ENCODE measurements at regions not wholly inside any gene's neighbourhood (a gene's known extent, or its start where the extent isn't known, plus 50 kb on each side); places are given as distances from the start of the nearest gene placed in this dataset.

DNA sequence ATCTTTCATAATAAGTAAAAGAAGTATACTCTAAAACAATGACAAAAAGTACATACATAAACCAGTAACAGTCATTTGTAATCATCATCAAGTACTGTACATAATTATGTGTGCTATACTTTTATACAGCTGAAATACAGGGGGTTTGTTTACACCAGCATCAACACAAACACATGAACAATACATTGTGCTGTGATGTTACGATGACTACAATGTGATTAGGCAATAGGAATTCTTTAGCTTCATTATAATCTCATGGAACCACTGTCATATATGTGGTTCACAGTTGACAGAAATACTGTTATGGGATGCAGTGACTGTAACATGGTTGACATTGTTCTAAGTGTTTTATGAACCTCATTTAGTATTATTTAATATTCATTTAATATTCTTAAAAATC, 914.4 kb upstream of the TENM4 start:
- ATAC-seq (no peak), FAIRE-seq (no peak), DNase-seq (ENCODE audit: low read depth in 1 of 2, low spot score in 1 of 2) (no peak)
- Histone ChIP-seq H3K27ac (no peak overlapping the region), H3K4me2 (no peak overlapping the region), H3K4me1 (no peaks in the 10 kb centered on the region), H3K4me3 (no peak overlapping the region), H3K9me3 (no peaks in the 10 kb centered on the region)
- ChIA-PET POLR2A (no interaction called here), CTCF (no interaction called here)
- TF ChIP-seq ESRRA (IDR thresholded peaks at IDR 0.05; ENCODE audit: borderline replicate concordance, low read length) (no peak), NR3C1 (IDR thresholded peaks at IDR 0.05) (no peak), JUNB (IDR thresholded peaks at IDR 0.05) (no peak), EHMT2 (IDR thresholded peaks at IDR 0.05; ENCODE audit: low read depth) (no peak), ZNF302 (CRISPR knock-in tag; IDR thresholded peaks at IDR 0.05) (no peak), POLR2A (IDR thresholded peaks at IDR 0.05; ENCODE audit: low read length) (no peak), TP53 (CRISPR knock-in tag; IDR thresholded peaks at IDR 0.05) (no peak)
- TF ChIP-seq, protein P1, sequence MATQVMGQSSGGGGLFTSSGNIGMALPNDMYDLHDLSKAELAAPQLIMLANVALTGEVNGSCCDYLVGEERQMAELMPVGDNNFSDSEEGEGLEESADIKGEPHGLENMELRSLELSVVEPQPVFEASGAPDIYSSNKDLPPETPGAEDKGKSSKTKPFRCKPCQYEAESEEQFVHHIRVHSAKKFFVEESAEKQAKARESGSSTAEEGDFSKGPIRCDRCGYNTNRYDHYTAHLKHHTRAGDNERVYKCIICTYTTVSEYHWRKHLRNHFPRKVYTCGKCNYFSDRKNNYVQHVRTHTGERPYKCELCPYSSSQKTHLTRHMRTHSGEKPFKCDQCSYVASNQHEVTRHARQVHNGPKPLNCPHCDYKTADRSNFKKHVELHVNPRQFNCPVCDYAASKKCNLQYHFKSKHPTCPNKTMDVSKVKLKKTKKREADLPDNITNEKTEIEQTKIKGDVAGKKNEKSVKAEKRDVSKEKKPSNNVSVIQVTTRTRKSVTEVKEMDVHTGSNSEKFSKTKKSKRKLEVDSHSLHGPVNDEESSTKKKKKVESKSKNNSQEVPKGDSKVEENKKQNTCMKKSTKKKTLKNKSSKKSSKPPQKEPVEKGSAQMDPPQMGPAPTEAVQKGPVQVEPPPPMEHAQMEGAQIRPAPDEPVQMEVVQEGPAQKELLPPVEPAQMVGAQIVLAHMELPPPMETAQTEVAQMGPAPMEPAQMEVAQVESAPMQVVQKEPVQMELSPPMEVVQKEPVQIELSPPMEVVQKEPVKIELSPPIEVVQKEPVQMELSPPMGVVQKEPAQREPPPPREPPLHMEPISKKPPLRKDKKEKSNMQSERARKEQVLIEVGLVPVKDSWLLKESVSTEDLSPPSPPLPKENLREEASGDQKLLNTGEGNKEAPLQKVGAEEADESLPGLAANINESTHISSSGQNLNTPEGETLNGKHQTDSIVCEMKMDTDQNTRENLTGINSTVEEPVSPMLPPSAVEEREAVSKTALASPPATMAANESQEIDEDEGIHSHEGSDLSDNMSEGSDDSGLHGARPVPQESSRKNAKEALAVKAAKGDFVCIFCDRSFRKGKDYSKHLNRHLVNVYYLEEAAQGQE (IDR thresholded peaks at IDR 0.05): no peak
- WGBS (ENCODE audit: missing lambda C conversion rate): 0% methylated on average over 1 of the region's 1 CpG

DNA sequence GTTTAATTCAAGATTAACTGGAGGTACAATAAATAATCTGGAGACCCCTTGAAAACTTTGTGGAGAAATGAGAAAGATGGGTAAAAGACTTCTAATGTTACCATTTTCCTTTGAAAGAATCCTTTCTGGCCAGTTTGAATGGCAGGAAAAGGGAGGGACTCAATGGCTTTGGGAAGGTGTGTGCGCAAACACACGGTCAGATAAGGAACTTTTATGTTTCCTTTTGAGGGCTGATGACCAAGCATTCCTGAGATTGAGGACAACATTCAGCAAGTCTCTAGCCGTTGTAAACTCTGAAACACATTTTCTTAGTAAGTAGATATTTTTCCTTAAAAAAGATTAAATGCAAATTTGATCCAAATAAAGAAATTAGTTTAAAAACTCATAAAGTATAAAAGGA, 909.7 kb upstream of the TENM4 start:
- TF ChIP-seq ZNF302 (CRISPR knock-in tag; IDR thresholded peaks at IDR 0.05): no peak
- TF ChIP-seq MAFK (IDR thresholded peaks at IDR 0.05; ENCODE audit: partially characterized antibody): no peak
- TF ChIP-seq RFX5 (IDR thresholded peaks at IDR 0.05): no peak
- TF ChIP-seq KDM1A (IDR thresholded peaks at IDR 0.05; ENCODE audit: low read depth): no peak
- TF ChIP-seq KDM5A (IDR thresholded peaks at IDR 0.05): no peak
- TF ChIP-seq HEYL (CRISPR knock-in tag; IDR thresholded peaks at IDR 0.05): no peak
- TF ChIP-seq NFE2L2 (conservative IDR thresholded peaks at IDR 0.05; ENCODE audit: low read length): no peak
- TF ChIP-seq JUN (IDR thresholded peaks at IDR 0.05): no peak
- no peak for TF ChIP-seq RAD21 (conservative IDR thresholded peaks at IDR 0.05 in 1 of 2, IDR thresholded peaks at IDR 0.05 in 1 of 2)
- ATAC-seq (no peak), DNase-seq (ENCODE audit: low read depth in 1 of 2, low spot score in 1 of 2) (no peak), FAIRE-seq (no peak)
- no peaks in the 10 kb centered on the region for H3K4me1 ChIP-seq
- ChIA-PET POLR2A (no interaction called here), CTCF (no interaction called here)
- no peak overlapping the region for H3K4me2 ChIP-seq
- no peak overlapping the region for H3K4me3 ChIP-seq
- no peak overlapping the region for H3K27ac ChIP-seq
- 11% methylated on average over 3 of the region's 3 CpGs for WGBS (ENCODE audit: missing lambda C conversion rate)
- no peaks in the 10 kb centered on the region for H3K9me3 ChIP-seq

DNA sequence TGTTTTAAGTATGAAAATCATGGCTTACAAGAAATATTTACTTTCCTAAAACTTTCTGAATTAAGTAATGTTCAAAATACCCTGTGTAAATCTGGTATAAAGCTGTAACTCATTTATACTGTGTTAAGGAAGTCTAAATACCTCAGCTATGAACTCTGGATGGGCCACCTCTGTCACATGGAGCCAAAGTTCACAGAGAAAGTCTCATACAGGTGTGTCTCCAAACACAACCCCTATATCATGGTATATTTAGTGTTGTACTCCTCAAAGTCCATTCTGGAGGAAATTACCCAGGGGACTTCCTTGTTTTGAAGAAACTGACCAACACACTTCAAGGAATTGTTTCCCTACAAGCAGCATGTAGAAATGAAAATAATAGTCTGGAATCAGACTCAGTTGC, 909.2 kb upstream of the TENM4 start:
- POLR2A ChIA-PET: no interaction called here
- FAIRE-seq (no peak), ATAC-seq (no peak), DNase-seq (ENCODE audit: low read depth in 1 of 2, low spot score in 1 of 2) (no peak)
- CTCF ChIA-PET: interaction anchor here (0.6 kb wide), 2 partner anchors 500 to 1097 kb away, joined by 3 to 4 read pairs; no protein-coding TSS in a partner anchor
- H3K4me3 ChIP-seq: no peak overlapping the region
- H3K9me3 ChIP-seq: no peaks in the 10 kb centered on the region
- no peak overlapping the region for H3K27ac ChIP-seq
- no peaks in the 10 kb centered on the region for H3K4me1 ChIP-seq
- TF ChIP-seq POLR2A (IDR thresholded peaks at IDR 0.05; ENCODE audit: low read length) (no peak), TP53 (CRISPR knock-in tag; IDR thresholded peaks at IDR 0.05) (no peak), ZSCAN20 (CRISPR knock-in tag; IDR thresholded peaks at IDR 0.05) (no peak), RFX5 (IDR thresholded peaks at IDR 0.05) (no peak), MAZ (IDR thresholded peaks at IDR 0.05; ENCODE audit: borderline replicate concordance, low read depth, low read length) (no peak), JUNB (IDR thresholded peaks at IDR 0.05) (no peak), CEBPB (IDR thresholded peaks at IDR 0.05) (no peak), CHD2 (IDR thresholded peaks at IDR 0.05; ENCODE audit: low read length, partially characterized antibody) (no peak), MYC (IDR thresholded peaks at IDR 0.05; ENCODE audit: borderline replicate concordance, low read length) (no peak), KDM5A (IDR thresholded peaks at IDR 0.05) (no peak)
- TF ChIP-seq, protein P2, sequence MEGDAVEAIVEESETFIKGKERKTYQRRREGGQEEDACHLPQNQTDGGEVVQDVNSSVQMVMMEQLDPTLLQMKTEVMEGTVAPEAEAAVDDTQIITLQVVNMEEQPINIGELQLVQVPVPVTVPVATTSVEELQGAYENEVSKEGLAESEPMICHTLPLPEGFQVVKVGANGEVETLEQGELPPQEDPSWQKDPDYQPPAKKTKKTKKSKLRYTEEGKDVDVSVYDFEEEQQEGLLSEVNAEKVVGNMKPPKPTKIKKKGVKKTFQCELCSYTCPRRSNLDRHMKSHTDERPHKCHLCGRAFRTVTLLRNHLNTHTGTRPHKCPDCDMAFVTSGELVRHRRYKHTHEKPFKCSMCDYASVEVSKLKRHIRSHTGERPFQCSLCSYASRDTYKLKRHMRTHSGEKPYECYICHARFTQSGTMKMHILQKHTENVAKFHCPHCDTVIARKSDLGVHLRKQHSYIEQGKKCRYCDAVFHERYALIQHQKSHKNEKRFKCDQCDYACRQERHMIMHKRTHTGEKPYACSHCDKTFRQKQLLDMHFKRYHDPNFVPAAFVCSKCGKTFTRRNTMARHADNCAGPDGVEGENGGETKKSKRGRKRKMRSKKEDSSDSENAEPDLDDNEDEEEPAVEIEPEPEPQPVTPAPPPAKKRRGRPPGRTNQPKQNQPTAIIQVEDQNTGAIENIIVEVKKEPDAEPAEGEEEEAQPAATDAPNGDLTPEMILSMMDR (IDR thresholded peaks at IDR 0.05): no peak
- TF ChIP-seq, protein P3, sequence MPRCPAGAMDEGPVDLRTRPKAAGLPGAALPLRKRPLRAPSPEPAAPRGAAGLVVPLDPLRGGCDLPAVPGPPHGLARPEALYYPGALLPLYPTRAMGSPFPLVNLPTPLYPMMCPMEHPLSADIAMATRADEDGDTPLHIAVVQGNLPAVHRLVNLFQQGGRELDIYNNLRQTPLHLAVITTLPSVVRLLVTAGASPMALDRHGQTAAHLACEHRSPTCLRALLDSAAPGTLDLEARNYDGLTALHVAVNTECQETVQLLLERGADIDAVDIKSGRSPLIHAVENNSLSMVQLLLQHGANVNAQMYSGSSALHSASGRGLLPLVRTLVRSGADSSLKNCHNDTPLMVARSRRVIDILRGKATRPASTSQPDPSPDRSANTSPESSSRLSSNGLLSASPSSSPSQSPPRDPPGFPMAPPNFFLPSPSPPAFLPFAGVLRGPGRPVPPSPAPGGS (IDR thresholded peaks at IDR 0.05): no peak
- no peak overlapping the region for H3K4me2 ChIP-seq
